K562 (cell line): ENCODE measurements at regions not wholly inside any gene's neighbourhood (a gene's known extent, or its start where the extent isn't known, plus 50 kb on each side); places are given as distances from the start of the nearest gene placed in this dataset.

ENCODE experiments used
- BCOR ChIP-seq: fragments of 450-650 bp; IDR thresholded peaks from 2 replicates; pipeline ENCODE4 v1.6.1; 2016
- CEBPB ChIP-seq: fragments of 450-650 bp; IDR thresholded peaks from 2 replicates; pipeline ENCODE4 v1.6.1; 2016; ENCODE audit warnings: missing genetic modification characterization, missing compliant biosample characterization
- CREM ChIP-seq: IDR thresholded peaks from 2 replicates; pipeline ENCODE4 v1.6.1; 2014; ENCODE audit warnings: antibody characterized with exemption, low read depth
- E2F4 ChIP-seq: sonication (generic); formaldehyde crosslinking; IDR thresholded peaks from 2 replicates; pipeline ENCODE4 v1.8.0; 2022; ENCODE audit warnings: mild to moderate bottlenecking, low read depth, missing genetic modification reagents
- HDAC6 ChIP-seq: IDR thresholded peaks from 2 replicates; pipeline ENCODE4 v1.6.1; 2012; ENCODE audit warnings: low read depth, mild to moderate bottlenecking, control low read depth, inconsistent platforms, low read length, moderate library complexity
- MEF2D ChIP-seq: conservative IDR thresholded peaks from 2 replicates; pipeline ENCODE4 v1.6.1; 2016; ENCODE audit warnings: low read depth, missing genetic modification characterization, missing compliant biosample characterization
- SUPT5H ChIP-seq: fragments of 450-650 bp; IDR thresholded peaks from 2 replicates; pipeline ENCODE4 v1.6.1; 2016
- ZBTB8A ChIP-seq: fragments of 450-650 bp; IDR thresholded peaks from 2 replicates; pipeline ENCODE4 v1.6.1; 2018; ENCODE audit warnings: mild to moderate bottlenecking, moderate library complexity; ENCODE audit not compliant: partially characterized antibody
- ZNF384 ChIP-seq: IDR thresholded peaks from 2 replicates; pipeline ENCODE4 v1.6.1; 2012; ENCODE audit warnings: low read depth, low read length, improper control_type of control experiment
- ZNF830 ChIP-seq: fragments of 250-450 bp; sonication (Bioruptor Pico); IDR thresholded peaks from 2 replicates; pipeline ENCODE4 v1.5.0; 2021; ENCODE audit warnings: mild to moderate bottlenecking
- TF ChIP-seq, protein P1 (sequence below), 3 experiments: IDR thresholded peaks in 2 of 3; conservative IDR thresholded peaks in 1 of 3; 2 replicates each; pipeline ENCODE4 v1.5.1; 2011 to 2012; ENCODE audit warnings: low read length in 3 of 3, mild to moderate bottlenecking in 3 of 3, control low read depth in 2 of 3, improper control_type of control experiment in 1 of 3, inconsistent platforms in 1 of 3, low read depth in 1 of 3, mixed read lengths in 1 of 3, moderate library complexity in 1 of 3; ENCODE audit not compliant: insufficient read depth in 2 of 3
- TF ChIP-seq, protein P2 (sequence below): sonication (generic); formaldehyde crosslinking; IDR thresholded peaks from 2 replicates; pipeline ENCODE4 v1.8.1; 2022; ENCODE audit warnings: missing genetic modification reagents

DNA sequence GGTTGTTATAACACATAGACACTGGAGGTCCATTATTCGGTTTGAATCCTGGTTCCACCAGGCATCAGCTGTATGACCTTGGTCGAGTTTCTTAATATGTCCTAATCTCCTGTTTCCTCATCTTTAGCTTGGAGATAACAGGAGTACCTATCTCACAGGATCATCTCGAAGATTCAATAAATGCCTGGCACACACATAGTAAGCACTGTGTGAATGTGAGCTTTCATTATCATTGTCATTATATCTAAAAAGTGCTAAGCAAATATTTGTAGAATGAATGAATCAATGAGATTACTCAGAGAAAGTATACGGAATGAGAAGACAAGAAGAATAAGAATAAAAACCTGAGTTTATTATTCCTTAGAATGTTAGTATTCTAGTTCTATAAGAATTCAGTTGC lies 227.4 kb upstream of the CFAP20DC start:
- no peak for TF ChIP-seq CREM
- TF ChIP-seq ZNF830 = no peak
- TF ChIP-seq MEF2D (tag) = no peak
- no peak for TF ChIP-seq SUPT5H
- TF ChIP-seq, protein P1, sequence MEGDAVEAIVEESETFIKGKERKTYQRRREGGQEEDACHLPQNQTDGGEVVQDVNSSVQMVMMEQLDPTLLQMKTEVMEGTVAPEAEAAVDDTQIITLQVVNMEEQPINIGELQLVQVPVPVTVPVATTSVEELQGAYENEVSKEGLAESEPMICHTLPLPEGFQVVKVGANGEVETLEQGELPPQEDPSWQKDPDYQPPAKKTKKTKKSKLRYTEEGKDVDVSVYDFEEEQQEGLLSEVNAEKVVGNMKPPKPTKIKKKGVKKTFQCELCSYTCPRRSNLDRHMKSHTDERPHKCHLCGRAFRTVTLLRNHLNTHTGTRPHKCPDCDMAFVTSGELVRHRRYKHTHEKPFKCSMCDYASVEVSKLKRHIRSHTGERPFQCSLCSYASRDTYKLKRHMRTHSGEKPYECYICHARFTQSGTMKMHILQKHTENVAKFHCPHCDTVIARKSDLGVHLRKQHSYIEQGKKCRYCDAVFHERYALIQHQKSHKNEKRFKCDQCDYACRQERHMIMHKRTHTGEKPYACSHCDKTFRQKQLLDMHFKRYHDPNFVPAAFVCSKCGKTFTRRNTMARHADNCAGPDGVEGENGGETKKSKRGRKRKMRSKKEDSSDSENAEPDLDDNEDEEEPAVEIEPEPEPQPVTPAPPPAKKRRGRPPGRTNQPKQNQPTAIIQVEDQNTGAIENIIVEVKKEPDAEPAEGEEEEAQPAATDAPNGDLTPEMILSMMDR (IDR thresholded peaks at IDR 0.05 in 2 of 3, conservative IDR thresholded peaks at IDR 0.05 in 1 of 3; ENCODE audit: insufficient read depth in 2 of 3, low read depth in 1 of 3, low read length in 3 of 3) = no peak
- TF ChIP-seq, protein P2, sequence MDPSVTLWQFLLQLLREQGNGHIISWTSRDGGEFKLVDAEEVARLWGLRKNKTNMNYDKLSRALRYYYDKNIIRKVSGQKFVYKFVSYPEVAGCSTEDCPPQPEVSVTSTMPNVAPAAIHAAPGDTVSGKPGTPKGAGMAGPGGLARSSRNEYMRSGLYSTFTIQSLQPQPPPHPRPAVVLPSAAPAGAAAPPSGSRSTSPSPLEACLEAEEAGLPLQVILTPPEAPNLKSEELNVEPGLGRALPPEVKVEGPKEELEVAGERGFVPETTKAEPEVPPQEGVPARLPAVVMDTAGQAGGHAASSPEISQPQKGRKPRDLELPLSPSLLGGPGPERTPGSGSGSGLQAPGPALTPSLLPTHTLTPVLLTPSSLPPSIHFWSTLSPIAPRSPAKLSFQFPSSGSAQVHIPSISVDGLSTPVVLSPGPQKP (CRISPR knock-in tag) = no peak
- no peak for TF ChIP-seq HDAC6
- no peak for TF ChIP-seq CEBPB (tag)
- no peak for TF ChIP-seq BCOR
- TF ChIP-seq ZNF384 = no peak
- no peak for TF ChIP-seq ZBTB8A
- TF ChIP-seq E2F4 (CRISPR knock-in tag) = no peak
